HFF-Myc (cell line): ENCODE measurements at regions not wholly inside any gene's neighbourhood (a gene's known extent, or its start where the extent isn't known, plus 50 kb on each side); places are given as distances from the start of the nearest gene placed in this dataset.

ENCODE experiments used
- DNase-seq: peaks from one replicate; pipeline ENCODE4 v3.0.0-alpha.2; 2011; ENCODE audit warnings: low read depth; ENCODE audit errors: extremely low read depth
- H3K4me3 ChIP-seq: replicated peaks from 2 replicates; pipeline ENCODE4 v1.5.1; 2011; ENCODE audit warnings: low read depth, mild to moderate bottlenecking, control low read depth, low read length
- TF ChIP-seq, protein P1 (sequence below): IDR thresholded peaks from 2 replicates; pipeline ENCODE4 v1.5.1; 2012; ENCODE audit warnings: mild to moderate bottlenecking, low read depth, low read length, control low read depth; ENCODE audit errors: missing control alignments

DNA sequence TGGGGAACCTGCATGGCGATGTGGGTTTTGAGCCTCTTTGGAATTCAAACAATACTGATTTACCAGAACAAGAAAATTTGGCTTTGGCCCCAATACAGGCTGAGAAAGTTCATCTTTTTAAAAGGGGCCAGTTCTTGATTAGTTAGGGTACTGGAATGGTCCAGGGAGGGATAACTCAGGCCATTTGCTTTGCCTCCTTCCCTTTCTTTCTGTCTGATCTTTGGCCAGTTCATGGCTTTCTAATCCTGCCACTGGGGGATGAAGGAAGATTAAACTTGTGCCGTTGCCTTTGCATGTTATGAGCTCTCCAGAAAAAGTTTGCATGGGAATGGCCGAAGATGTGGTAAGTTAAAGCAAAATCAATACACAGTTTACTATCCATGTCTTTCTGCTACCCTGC lies 78.4 kb downstream of the ADAMTS15 start:
- H3K4me3 ChIP-seq: no peak overlapping the region
- TF ChIP-seq, protein P1, sequence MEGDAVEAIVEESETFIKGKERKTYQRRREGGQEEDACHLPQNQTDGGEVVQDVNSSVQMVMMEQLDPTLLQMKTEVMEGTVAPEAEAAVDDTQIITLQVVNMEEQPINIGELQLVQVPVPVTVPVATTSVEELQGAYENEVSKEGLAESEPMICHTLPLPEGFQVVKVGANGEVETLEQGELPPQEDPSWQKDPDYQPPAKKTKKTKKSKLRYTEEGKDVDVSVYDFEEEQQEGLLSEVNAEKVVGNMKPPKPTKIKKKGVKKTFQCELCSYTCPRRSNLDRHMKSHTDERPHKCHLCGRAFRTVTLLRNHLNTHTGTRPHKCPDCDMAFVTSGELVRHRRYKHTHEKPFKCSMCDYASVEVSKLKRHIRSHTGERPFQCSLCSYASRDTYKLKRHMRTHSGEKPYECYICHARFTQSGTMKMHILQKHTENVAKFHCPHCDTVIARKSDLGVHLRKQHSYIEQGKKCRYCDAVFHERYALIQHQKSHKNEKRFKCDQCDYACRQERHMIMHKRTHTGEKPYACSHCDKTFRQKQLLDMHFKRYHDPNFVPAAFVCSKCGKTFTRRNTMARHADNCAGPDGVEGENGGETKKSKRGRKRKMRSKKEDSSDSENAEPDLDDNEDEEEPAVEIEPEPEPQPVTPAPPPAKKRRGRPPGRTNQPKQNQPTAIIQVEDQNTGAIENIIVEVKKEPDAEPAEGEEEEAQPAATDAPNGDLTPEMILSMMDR: no peak
- no peak for DNase-seq

DNA sequence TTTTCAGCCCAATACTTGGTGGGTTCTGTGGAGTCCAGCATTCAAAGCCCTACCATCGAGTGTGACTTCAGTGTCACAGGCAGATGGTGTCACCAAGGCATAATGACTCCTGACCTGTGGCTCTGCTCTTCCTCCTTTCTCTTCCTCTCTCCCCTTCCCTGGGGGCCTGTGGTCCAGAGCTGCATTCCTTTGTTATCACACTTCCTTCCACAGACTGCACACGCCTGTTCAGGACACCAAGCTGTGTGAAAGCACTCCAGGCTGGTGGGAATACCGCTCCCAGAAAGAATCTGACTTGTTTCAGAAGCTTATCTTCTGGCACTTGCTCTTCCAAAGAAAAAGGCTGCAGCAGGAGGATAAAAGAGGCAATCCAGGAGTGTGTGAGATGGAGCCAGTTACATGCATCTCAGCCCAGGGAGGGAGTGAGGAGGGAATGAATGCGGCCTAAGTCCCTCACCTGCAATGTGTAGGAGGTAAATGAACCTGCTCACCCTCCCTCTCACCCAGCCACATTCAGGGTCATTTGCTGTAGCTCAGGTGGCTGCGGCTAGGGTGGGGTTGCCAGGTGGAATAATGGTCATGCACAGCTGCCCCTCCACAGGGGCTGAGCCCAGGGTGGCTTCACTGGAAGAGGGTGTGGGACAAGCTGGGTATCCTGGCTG lies 79.3 kb downstream of the ADAMTS15 start:
- no peak overlapping the region for H3K4me3 ChIP-seq
- TF ChIP-seq, protein P1: no peak
- no peak for DNase-seq

DNA sequence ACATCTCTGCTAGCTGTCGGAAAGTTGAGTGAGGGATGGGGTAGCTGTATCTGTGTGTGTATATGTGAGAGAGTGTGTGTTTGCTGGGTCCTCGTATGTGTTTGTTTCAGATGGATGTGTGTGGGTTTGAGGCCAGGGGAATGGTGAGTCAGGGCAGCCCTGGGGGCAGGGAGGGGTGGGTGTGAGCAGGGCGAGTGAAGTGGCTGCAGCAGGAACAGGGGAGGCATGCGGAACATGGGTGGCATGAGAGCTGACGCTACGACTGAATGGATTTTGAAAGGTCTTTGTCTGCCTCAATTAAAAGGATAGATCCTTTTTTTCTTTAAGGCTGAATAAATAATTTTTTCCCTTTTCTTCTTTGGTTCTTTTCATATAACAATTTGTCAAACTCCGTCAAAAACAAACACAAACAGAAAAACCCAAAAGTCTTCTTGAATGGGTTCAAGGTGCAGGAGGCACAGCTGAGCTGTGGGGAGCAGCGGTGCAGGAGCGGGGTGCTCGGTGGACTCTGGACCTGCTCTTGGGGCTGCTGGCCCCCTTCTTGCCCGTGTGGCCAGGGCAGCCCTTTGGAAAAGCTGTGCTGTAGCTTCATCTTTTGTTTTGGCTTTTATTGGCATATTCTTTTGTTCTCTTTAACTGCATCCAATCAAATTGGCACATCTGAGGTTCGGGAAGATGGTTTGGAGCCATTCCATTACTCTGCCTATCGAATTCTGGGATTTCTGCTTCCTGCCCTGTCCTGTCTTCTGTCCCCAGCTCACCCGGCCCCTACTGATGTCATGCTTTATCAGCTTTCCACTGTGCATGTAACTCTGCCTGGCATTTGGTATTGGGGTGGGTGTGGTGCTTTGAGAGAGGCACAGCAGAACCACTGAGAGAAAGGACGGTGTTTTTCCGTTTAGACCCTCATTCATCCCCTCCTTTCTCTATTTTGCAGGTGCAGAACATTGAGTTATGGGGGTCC lies 80.1 kb downstream of the ADAMTS15 start:
- TF ChIP-seq, protein P1: no peak
- no peak for DNase-seq
- H3K4me3 ChIP-seq: no peak overlapping the region

DNA sequence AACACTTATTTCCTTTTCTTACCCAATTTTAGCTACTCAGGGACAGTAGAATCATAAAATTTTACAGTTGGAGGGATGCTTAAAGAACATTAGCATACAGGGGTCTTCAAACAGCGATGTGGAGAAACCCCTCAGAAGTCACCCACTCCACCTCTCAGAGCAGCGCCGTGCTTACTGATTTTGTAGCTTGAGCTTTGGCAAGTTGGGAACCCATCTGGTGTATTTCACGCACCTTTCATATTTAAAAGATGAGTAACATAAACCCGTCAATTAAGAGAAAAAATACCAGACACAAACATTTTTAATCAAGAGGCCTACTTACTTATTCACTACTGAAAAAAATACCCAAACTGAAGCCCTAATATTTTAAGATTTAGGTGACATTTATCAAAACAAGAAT lies 80.9 kb downstream of the ADAMTS15 start:
- TF ChIP-seq, protein P1: no peak
- no peak for DNase-seq
- no peak overlapping the region for H3K4me3 ChIP-seq

DNA sequence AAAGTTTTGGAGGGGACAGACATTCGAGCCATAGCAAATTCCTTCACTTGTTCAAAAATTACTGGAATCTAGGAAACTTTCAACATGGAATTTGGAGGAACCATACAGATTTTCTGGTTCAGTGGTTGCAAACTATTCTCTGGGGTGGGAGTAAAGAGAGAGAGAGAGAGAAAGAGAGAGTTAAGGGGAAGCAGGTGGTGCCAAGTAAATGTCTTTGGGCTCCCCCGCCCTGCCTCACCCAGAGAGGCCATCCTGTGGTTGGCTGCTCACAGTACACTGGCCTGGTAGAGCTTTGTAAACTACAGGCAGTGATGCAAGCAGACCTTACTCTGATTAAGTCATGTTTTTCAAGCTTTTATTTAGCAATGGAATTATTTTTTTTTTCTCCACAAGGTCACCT lies 82.6 kb downstream of the ADAMTS15 start:
- no peak overlapping the region for H3K4me3 ChIP-seq
- TF ChIP-seq, protein P1: no peak
- no peak for DNase-seq

DNA sequence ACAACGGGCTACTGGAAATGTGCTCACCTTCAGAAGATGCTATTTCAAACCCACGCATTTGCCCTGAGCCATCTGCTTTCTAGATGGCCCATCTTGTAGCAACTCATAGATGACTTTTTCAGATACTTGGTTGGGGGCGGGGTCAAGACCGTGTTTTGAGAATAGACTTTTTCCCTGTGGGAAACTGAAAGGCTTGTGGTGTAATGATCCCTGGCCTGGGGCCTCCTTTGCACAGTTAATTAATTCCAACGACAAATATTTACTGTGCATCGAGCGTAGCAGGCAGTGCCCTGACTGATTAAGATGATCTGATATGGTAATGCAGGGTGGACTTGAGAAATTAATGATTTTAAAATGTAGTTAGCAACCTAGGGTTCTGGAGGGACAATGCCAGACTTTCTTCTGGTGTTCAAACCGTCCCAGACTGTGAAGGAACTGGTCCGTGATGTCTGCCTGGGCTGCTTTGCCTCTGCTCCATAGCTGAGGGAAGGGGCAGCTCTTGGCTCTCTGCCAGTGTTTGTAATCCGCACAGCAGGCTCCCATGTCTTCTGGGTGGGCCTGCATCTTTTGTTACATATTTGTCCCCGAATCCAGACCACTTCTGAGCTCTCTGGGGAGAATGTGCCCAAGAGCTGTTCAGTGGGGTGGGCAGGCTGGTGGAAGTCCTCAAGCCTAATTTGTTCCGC lies 84.8 kb downstream of the ADAMTS15 start:
- DNase-seq: no peak
- H3K4me3 ChIP-seq: no peak overlapping the region
- TF ChIP-seq, protein P1: no peak
